ENCODE measurements at regions not wholly inside any gene's neighbourhood (a gene's known extent, or its start where the extent isn't known, plus 50 kb on each side); places are given as distances from the start of the nearest gene placed in this dataset.

DNA sequence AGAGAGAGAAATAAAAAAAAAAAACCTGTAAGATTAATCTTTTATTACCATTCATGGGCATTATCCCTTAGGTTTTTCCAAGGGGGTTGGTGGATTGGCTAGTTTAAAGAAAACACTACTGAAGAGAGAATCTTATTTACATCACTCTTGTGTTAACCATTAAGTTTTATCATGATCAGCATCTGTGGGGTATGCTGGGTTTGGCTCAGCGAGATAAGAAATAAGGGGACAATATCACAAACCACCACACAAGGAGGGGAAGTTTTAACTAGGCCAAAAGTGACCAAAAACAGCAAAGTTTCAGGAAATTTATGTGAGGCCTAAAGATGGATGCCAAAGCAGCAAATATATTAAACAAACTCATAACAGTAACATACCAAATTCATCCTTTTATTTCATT, 548.6 kb downstream of the SLC16A7 start:
- TF ChIP-seq ZNF133 (tag by site-specific recombination; IDR thresholded peaks at IDR 0.05), result no peak
- TF ChIP-seq, protein P1, sequence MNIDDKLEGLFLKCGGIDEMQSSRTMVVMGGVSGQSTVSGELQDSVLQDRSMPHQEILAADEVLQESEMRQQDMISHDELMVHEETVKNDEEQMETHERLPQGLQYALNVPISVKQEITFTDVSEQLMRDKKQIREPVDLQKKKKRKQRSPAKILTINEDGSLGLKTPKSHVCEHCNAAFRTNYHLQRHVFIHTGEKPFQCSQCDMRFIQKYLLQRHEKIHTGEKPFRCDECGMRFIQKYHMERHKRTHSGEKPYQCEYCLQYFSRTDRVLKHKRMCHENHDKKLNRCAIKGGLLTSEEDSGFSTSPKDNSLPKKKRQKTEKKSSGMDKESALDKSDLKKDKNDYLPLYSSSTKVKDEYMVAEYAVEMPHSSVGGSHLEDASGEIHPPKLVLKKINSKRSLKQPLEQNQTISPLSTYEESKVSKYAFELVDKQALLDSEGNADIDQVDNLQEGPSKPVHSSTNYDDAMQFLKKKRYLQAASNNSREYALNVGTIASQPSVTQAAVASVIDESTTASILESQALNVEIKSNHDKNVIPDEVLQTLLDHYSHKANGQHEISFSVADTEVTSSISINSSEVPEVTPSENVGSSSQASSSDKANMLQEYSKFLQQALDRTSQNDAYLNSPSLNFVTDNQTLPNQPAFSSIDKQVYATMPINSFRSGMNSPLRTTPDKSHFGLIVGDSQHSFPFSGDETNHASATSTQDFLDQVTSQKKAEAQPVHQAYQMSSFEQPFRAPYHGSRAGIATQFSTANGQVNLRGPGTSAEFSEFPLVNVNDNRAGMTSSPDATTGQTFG (tag by site-specific recombination; IDR thresholded peaks at IDR 0.05; ENCODE audit: borderline replicate concordance), result no peak
- TF ChIP-seq, protein P2, sequence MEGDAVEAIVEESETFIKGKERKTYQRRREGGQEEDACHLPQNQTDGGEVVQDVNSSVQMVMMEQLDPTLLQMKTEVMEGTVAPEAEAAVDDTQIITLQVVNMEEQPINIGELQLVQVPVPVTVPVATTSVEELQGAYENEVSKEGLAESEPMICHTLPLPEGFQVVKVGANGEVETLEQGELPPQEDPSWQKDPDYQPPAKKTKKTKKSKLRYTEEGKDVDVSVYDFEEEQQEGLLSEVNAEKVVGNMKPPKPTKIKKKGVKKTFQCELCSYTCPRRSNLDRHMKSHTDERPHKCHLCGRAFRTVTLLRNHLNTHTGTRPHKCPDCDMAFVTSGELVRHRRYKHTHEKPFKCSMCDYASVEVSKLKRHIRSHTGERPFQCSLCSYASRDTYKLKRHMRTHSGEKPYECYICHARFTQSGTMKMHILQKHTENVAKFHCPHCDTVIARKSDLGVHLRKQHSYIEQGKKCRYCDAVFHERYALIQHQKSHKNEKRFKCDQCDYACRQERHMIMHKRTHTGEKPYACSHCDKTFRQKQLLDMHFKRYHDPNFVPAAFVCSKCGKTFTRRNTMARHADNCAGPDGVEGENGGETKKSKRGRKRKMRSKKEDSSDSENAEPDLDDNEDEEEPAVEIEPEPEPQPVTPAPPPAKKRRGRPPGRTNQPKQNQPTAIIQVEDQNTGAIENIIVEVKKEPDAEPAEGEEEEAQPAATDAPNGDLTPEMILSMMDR (tag by site-specific recombination; IDR thresholded peaks at IDR 0.05), result no peak
- TF ChIP-seq, protein P3, sequence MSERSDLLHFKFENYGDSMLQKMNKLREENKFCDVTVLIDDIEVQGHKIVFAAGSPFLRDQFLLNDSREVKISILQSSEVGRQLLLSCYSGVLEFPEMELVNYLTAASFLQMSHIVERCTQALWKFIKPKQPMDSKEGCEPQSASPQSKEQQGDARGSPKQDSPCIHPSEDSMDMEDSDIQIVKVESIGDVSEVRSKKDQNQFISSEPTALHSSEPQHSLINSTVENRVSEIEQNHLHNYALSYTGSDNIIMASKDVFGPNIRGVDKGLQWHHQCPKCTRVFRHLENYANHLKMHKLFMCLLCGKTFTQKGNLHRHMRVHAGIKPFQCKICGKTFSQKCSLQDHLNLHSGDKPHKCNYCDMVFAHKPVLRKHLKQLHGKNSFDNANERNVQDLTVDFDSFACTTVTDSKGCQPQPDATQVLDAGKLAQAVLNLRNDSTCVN (tag by site-specific recombination; optimal IDR thresholded peaks at IDR 0.05), result no peak
- TF ChIP-seq, protein P4, sequence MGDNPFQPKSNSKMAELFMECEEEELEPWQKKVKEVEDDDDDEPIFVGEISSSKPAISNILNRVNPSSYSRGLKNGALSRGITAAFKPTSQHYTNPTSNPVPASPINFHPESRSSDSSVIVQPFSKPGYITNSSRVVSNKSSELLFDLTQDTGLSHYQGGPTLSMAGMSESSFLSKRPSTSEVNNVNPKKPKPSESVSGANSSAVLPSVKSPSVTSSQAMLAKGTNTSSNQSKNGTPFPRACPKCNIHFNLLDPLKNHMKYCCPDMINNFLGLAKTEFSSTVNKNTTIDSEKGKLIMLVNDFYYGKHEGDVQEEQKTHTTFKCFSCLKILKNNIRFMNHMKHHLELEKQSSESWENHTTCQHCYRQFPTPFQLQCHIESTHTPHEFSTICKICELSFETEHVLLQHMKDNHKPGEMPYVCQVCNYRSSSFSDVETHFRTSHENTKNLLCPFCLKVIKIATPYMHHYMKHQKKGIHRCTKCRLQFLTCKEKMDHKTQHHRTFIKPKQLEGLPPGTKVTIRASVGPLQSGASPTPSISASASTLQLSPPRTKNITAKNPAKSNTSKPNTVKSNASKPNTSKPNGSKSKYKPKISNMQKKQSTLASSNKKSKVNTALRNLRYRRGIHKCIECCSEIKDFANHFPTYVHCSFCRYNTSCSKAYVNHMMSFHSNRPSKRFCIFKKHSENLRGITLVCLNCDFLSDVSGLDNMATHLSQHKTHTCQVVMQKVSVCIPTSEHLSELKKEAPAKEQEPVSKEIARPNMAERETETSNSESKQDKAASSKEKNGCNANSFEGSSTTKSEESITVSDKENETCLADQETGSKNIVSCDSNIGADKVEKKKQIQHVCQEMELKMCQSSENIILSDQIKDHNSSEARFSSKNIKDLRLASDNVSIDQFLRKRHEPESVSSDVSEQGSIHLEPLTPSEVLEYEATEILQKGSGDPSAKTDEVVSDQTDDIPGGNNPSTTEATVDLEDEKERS (tag by site-specific recombination; IDR thresholded peaks at IDR 0.05), result no peak
- TF ChIP-seq, protein P5, sequence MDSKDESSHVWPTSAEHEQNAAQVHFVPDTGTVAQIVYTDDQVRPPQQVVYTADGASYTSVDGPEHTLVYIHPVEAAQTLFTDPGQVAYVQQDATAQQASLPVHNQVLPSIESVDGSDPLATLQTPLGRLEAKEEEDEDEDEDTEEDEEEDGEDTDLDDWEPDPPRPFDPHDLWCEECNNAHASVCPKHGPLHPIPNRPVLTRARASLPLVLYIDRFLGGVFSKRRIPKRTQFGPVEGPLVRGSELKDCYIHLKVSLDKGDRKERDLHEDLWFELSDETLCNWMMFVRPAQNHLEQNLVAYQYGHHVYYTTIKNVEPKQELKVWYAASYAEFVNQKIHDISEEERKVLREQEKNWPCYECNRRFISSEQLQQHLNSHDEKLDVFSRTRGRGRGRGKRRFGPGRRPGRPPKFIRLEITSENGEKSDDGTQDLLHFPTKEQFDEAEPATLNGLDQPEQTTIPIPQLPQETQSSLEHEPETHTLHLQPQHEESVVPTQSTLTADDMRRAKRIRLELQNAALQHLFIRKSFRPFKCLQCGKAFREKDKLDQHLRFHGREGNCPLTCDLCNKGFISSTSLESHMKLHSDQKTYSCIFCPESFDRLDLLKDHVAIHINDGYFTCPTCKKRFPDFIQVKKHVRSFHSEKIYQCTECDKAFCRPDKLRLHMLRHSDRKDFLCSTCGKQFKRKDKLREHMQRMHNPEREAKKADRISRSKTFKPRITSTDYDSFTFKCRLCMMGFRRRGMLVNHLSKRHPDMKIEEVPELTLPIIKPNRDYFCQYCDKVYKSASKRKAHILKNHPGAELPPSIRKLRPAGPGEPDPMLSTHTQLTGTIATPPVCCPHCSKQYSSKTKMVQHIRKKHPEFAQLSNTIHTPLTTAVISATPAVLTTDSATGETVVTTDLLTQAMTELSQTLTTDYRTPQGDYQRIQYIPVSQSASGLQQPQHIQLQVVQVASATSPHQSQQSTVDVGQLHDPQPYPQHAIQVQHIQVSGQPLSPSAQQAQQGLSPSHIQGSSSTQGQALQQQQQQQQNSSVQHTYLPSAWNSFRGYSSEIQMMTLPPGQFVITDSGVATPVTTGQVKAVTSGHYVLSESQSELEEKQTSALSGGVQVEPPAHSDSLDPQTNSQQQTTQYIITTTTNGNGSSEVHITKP (tag by site-specific recombination; IDR thresholded peaks at IDR 0.05), result no peak

All from HEK293 (cell line).